GM10266 (cell line): ENCODE measurements at regions not wholly inside any gene's neighbourhood (a gene's known extent, or its start where the extent isn't known, plus 50 kb on each side); places are given as distances from the start of the nearest gene placed in this dataset.

ENCODE experiments used
- DNase-seq: peaks from one replicate; pipeline ENCODE4 v3.0.0; 2012; ENCODE audit errors: extremely low spot score
- TF ChIP-seq, protein P1 (sequence below): IDR thresholded peaks from 2 replicates; pipeline ENCODE4 v1.5.1; 2012; ENCODE audit warnings: mild to moderate bottlenecking, low read depth; ENCODE audit not compliant: control insufficient read depth, insufficient read depth; ENCODE audit errors: missing control alignments

DNA sequence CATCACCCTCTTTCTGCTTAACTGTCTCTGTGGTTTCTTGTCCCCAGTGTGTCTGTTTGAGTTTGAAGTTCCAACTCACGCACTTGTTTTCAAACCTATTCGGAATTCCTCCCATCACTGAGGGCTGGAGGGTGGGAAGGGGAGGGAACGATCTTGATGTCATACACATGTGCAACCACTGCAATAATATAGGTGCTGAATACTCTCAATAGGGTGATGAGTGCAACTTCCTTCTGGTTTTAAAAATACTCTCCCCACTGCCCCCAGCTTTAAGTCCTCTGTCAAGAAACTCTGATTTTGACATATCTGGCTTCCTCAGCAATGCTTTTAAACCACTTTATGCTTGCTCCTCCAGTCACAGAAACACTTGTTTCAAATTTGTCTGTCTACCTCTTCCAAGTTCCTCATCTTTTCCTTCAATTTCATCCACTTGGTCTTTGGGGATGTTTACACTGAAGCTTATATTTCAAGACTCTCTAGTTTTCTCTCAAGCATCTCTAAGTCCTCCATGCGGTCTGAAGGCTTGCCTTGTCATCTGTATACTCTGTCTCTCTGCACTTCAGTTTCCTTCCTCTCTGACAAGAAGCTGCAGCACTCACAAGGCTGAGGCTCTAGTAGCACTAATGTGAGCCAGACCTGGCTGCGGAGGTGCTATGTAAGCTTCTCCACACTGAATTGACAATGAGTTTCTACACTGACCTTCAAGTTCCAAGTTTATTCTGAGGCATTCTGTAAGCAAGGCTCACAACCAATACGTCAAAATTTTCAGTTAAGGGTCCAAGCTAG lies 422.3 kb downstream of the ZEB2 start:
- TF ChIP-seq, protein P1, sequence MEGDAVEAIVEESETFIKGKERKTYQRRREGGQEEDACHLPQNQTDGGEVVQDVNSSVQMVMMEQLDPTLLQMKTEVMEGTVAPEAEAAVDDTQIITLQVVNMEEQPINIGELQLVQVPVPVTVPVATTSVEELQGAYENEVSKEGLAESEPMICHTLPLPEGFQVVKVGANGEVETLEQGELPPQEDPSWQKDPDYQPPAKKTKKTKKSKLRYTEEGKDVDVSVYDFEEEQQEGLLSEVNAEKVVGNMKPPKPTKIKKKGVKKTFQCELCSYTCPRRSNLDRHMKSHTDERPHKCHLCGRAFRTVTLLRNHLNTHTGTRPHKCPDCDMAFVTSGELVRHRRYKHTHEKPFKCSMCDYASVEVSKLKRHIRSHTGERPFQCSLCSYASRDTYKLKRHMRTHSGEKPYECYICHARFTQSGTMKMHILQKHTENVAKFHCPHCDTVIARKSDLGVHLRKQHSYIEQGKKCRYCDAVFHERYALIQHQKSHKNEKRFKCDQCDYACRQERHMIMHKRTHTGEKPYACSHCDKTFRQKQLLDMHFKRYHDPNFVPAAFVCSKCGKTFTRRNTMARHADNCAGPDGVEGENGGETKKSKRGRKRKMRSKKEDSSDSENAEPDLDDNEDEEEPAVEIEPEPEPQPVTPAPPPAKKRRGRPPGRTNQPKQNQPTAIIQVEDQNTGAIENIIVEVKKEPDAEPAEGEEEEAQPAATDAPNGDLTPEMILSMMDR: no peak
- DNase-seq: no peak

DNA sequence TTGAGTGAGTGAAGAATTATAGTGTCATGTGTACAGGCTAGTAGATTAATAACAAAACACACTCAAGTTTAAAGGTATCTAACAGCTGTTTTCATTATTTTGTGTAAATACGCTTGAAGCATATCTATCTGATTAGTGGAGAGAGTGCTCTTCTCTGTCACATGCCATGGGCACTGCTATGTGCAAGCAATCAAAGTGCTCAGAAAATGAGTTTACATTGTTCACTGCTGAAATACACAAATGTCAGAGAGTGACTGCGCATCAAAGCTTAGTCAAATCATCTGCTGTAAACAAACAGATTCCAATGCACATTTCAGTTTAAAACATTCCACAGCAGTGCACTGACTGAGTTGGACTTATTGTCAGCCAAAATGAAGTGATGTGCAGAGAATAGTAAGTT lies 423.4 kb downstream of the ZEB2 start:
- TF ChIP-seq, protein P1: no peak
- DNase-seq: no peak

DNA sequence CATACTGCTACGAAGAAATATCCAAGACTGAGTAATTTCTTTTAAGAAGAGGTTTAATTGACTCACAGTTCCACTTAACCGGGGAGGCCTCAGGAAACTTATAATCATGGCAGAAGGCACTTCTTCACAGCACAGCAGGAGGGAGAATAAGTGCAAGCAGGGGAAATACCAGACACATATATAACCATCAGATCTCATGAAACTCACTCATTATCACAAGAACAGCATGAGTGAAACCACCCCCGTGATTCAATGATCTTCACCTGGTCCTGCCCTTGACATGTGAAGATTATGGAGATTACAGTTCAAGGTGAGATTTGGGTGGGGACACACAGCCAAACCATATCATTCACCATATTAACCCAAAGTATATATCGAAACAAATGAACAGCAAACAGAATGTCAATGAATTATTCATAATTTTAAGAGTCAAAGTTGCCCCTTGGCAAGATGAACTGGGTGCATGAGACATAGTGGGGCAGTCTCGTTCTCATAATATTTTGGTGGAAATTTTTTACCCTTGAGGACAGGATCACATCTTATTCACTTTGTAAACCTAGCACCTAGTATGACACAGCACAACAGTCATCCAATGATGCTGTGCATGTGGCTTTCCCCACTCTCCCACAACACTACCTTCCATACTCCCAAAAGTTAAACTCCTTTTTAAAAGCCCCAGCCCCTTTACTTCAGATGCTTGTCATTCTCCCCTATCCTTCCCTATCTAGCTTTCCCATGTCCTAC lies 425.3 kb downstream of the ZEB2 start:
- DNase-seq: no peak
- TF ChIP-seq, protein P1: no peak

DNA sequence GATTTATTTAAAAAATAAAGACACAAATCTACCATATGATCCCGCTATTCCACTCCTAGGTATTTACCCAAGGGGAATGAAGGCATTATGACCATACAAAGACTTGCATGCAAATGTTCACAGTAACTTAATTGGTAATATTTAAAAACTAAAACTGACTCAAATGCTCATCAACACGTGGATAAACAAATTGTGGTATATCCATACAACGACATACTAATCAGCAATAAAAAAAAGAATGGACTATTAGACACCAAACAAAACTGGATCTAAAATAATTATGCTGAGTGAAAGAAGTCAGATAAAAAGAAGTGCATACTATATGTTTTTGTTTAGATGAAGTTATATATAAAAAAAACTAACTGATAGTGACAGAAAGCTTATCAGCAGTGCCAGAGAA lies 428.3 kb downstream of the ZEB2 start:
- TF ChIP-seq, protein P1: no peak
- no peak for DNase-seq

DNA sequence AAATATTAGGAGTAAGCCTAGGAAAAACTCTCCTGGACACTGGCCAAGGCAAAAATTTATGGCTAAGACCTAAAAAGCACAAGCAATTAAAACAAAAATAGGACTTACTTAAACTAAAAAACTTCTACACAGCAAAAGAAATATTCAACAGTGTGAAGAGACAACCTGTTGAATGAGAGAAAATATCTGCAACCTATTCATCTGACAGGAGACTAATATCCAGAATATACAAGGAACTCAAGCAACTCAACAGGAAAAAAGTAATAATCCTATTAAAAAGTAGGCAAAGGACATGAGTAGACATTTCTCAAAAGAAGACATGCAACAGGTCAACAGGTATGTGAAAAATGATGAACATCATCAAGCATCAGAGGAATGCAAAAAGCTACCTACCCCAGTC lies 431.1 kb downstream of the ZEB2 start:
- DNase-seq: no peak
- TF ChIP-seq, protein P1: no peak

DNA sequence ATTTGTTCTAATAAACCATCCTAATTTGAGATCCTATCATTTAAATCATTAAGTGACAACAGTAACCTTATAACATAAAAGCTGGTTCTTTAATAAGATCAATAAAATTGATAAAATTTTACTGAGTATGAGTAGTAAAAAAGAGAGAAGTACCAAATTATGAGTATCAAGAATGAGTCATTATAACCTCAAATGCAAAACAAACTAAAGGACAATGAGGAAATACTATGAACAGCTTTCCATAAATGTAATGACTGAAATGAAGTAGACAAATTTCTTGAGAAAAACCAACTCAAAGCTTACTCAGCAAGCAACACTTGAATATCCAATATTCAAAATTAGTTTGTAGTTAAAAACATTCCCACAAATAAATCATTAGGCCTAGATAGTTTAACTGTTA lies 433.0 kb downstream of the ZEB2 start:
- TF ChIP-seq, protein P1: no peak
- no peak for DNase-seq

DNA sequence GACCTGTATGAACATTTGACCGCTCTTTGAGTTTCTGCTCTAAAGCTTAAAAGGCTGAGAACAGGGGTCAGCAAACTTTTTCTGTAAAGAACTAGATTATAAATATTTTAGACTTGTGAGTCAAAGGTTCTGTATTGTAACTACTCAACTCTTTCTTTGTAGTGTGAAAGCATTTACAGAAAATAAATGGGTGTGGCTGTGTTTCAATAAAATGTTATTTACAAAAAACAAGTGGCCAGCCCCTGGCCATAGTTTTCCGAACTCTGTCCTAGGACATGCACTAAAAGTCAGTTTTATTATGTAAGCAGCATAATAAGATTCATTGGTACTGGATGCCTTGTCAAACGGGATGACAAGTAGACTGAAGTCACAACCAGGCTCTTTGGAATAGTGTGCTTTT lies 434.9 kb downstream of the ZEB2 start:
- TF ChIP-seq, protein P1: no peak
- no peak for DNase-seq
